Natural killer cell (primary cell): ENCODE measurements at regions not wholly inside any gene's neighbourhood (a gene's known extent, or its start where the extent isn't known, plus 50 kb on each side); places are given as distances from the start of the nearest gene placed in this dataset.

ENCODE experiments used
- ATAC-seq, 3 donors: fragments of 150-1000 bp in 2 of 3; fragments of 200-7000 bp in 1 of 3; cut with Tn5 transposase; 1 replicate in 1 of 3; 2 replicates in 2 of 3; pipeline ENCODE4 v1.10.0; 2021; ENCODE audit warnings: mild to moderate bottlenecking in 2 of 3, moderate library complexity in 2 of 3
- DNase-seq, 2 donors: peaks; one replicate each; pipeline versions ENCODE4 v3.0.0 to v3.0.0-alpha.2; 2013 to 2021; ENCODE audit warnings: mixed read lengths in 1 of 2
- H3K27ac ChIP-seq: one replicate; pipeline ENCODE4 v1.5.1; 2013; ENCODE audit warnings: mild to moderate bottlenecking, low read length
- H3K27me3 ChIP-seq: one replicate; pipeline ENCODE4 v1.6.1; 2013; ENCODE audit warnings: low read length; ENCODE audit not compliant: control insufficient read depth, insufficient read depth
- H3K36me3 ChIP-seq: one replicate; pipeline ENCODE4 v1.6.1; 2013; ENCODE audit warnings: low read length; ENCODE audit not compliant: control insufficient read depth, insufficient read depth
- H3K4me1 ChIP-seq: one replicate; pipeline ENCODE4 v1.6.1; 2013; ENCODE audit warnings: low read length; ENCODE audit not compliant: control insufficient read depth, insufficient read depth
- H3K4me3 ChIP-seq: one replicate; pipeline ENCODE4 v1.5.1; 2013; ENCODE audit warnings: low read length
- H3K9me3 ChIP-seq: one replicate; pipeline ENCODE4 v1.6.1; 2013; ENCODE audit warnings: low read length; ENCODE audit not compliant: control insufficient read depth, insufficient read depth
- H3K27ac Mint-ChIP-seq, 2 donors: one replicate each; pipeline ENCODE4 v1.8.0; 2022; ENCODE audit warnings: mild to moderate bottlenecking in 2 of 2, mixed read lengths in 2 of 2, moderate library complexity in 1 of 2
- H3K27me3 Mint-ChIP-seq, 2 donors: one replicate each; pipeline ENCODE4 v1.8.0; 2022; ENCODE audit warnings: low read depth in 2 of 2, mixed read lengths in 2 of 2
- H3K36me3 Mint-ChIP-seq: one replicate; pipeline ENCODE4 v1.8.0; 2022; ENCODE audit warnings: mixed read lengths
- H3K4me1 Mint-ChIP-seq, 2 donors: one replicate each; pipeline ENCODE4 v1.8.0; 2022; ENCODE audit warnings: mixed read lengths in 2 of 2
- H3K4me3 Mint-ChIP-seq: one replicate; pipeline ENCODE4 v1.8.0; 2022; ENCODE audit warnings: mild to moderate bottlenecking, moderate library complexity, mixed read lengths
- H3K9me3 Mint-ChIP-seq, 2 donors: one replicate each; pipeline ENCODE4 v1.8.0; 2022; ENCODE audit warnings: mixed read lengths in 2 of 2
- WGBS: methylation state at CpG from one replicate; pipeline ENCODE4 v1.1.7; 2013; ENCODE audit warnings: missing lambda C conversion rate; ENCODE audit not compliant: insufficient coverage; 5-methylcytosine and 5-hydroxymethylcytosine counted together
- intact Hi-C: fragments of 100-400 bp; cut with micrococcal nuclease; formaldehyde crosslinking; loops from one replicate; pipeline ENCODE4 v1.14.2; 2022
- TF ChIP-seq, protein P1 (sequence below): fragments of 200-600 bp; IDR thresholded peaks from one replicate; pipeline ENCODE4 v1.8.0; 2022; ENCODE audit warnings: antibody characterized with exemption

DNA sequence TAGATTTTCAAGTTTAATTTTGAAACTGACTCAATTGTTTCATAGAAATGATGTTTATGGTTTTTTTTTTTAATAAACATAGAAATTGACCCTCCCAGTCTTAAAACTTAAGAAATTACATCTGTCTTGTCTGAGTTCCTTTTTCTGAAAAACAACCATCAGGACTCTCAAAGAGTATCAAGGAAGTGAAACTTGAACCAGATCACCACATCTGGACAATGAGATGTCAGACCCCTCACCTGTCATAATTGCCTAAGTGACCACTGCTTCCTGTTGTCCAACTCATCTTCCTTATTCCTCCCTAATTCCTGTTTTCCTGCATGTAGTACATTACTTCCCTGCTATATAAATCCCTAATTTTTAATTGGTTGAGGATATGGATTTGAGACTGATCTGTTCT is 441.5 kb upstream of the ARHGEF26 start:
- intact Hi-C loops = no loop called here
- no peaks in the 10 kb centered on the region for H3K36me3 Mint-ChIP-seq
- no peaks in the 10 kb centered on the region for H3K27me3 ChIP-seq
- ATAC-seq (no peak), DNase-seq (no peak)
- H3K4me3 ChIP-seq = no peak overlapping the region
- H3K9me3 ChIP-seq = no peaks in the 10 kb centered on the region
- no peaks in the 10 kb centered on the region for H3K36me3 ChIP-seq
- no peak overlapping the region for H3K4me3 Mint-ChIP-seq
- H3K27ac Mint-ChIP-seq = no peak overlapping the region
- H3K9me3 Mint-ChIP-seq = no peaks in the 10 kb centered on the region
- TF ChIP-seq, protein P1, sequence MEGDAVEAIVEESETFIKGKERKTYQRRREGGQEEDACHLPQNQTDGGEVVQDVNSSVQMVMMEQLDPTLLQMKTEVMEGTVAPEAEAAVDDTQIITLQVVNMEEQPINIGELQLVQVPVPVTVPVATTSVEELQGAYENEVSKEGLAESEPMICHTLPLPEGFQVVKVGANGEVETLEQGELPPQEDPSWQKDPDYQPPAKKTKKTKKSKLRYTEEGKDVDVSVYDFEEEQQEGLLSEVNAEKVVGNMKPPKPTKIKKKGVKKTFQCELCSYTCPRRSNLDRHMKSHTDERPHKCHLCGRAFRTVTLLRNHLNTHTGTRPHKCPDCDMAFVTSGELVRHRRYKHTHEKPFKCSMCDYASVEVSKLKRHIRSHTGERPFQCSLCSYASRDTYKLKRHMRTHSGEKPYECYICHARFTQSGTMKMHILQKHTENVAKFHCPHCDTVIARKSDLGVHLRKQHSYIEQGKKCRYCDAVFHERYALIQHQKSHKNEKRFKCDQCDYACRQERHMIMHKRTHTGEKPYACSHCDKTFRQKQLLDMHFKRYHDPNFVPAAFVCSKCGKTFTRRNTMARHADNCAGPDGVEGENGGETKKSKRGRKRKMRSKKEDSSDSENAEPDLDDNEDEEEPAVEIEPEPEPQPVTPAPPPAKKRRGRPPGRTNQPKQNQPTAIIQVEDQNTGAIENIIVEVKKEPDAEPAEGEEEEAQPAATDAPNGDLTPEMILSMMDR = no peak
- no peaks in the 10 kb centered on the region for H3K4me1 ChIP-seq
- peaks cover 5 to 19% of the 10 kb centered on the region in 2 donors for H3K27me3 Mint-ChIP-seq
- no peak overlapping the region for H3K27ac ChIP-seq
- no peaks in the 10 kb centered on the region for H3K4me1 Mint-ChIP-seq

DNA sequence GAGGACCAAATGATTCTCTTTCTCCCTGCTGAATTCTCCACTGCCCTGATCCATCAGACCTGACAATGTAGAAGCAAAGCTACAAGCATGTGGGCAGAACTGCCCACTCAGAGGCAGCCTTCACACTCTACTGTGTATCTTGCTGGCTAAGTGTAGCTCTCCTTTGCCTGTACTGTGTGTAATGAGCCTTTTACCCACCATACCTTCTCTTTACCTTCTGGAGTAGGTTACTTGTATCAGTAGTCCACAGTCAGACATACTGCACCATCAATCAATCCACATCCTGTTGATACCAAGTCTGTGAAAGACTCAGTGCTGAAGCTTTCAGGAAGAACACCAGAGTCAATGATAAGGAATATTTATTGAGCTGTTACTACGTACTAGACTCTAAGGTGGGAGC is 440.7 kb upstream of the ARHGEF26 start:
- no peak overlapping the region for H3K4me3 Mint-ChIP-seq
- intact Hi-C loops = no loop called here
- no peaks in the 10 kb centered on the region for H3K4me1 Mint-ChIP-seq
- Histone ChIP-seq H3K27me3 (no peaks in the 10 kb centered on the region), H3K4me3 (no peak overlapping the region), H3K9me3 (no peaks in the 10 kb centered on the region), H3K36me3 (no peaks in the 10 kb centered on the region), H3K4me1 (no peaks in the 10 kb centered on the region), H3K27ac (no peak overlapping the region)
- H3K27ac Mint-ChIP-seq = no peak overlapping the region
- TF ChIP-seq, protein P1 = no peak
- H3K36me3 Mint-ChIP-seq = no peaks in the 10 kb centered on the region
- H3K27me3 Mint-ChIP-seq = peaks cover 5 to 19% of the 10 kb centered on the region in 2 donors
- DNase-seq = peak in 1 of 2 donors; percentile 12
- WGBS = no CpG with 5 or more reads among the region's 1 CpG
- no peaks in the 10 kb centered on the region for H3K9me3 Mint-ChIP-seq
- ATAC-seq = peak in 1 of 3 donors; percentile 32

DNA sequence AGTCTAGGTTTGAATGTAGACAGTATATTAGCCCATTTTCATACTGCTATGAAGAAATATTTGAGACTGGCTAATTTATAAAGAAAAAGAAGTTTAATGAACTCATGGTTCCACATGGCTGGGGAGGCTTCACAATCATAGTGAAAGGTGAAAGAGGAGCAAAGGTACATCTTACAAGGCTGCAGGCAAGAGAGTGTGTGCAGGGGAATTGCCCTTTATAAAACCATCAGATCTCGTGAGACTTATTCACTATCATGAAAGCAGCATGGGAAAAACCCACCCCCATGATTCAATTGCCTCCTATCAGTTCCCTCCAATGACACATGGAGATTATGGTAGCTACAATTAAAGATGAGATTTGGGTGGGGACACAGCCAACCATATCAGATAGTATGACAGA is 440.1 kb upstream of the ARHGEF26 start:
- Mint-ChIP-seq H3K27ac (no peak overlapping the region), H3K4me1 (no peaks in the 10 kb centered on the region), H3K36me3 (no peaks in the 10 kb centered on the region), H3K27me3 (peaks cover 5 to 19% of the 10 kb centered on the region in 2 donors), H3K4me3 (no peak overlapping the region), H3K9me3 (no peaks in the 10 kb centered on the region)
- Histone ChIP-seq H3K27me3 (no peaks in the 10 kb centered on the region), H3K4me1 (no peaks in the 10 kb centered on the region), H3K27ac (no peak overlapping the region), H3K9me3 (no peaks in the 10 kb centered on the region), H3K4me3 (no peak overlapping the region), H3K36me3 (no peaks in the 10 kb centered on the region)
- intact Hi-C loops = no loop called here
- no peak for ATAC-seq
- DNase-seq = no peak
- WGBS = no CpG with 5 or more reads among the region's 1 CpG
- TF ChIP-seq, protein P1 = no peak

DNA sequence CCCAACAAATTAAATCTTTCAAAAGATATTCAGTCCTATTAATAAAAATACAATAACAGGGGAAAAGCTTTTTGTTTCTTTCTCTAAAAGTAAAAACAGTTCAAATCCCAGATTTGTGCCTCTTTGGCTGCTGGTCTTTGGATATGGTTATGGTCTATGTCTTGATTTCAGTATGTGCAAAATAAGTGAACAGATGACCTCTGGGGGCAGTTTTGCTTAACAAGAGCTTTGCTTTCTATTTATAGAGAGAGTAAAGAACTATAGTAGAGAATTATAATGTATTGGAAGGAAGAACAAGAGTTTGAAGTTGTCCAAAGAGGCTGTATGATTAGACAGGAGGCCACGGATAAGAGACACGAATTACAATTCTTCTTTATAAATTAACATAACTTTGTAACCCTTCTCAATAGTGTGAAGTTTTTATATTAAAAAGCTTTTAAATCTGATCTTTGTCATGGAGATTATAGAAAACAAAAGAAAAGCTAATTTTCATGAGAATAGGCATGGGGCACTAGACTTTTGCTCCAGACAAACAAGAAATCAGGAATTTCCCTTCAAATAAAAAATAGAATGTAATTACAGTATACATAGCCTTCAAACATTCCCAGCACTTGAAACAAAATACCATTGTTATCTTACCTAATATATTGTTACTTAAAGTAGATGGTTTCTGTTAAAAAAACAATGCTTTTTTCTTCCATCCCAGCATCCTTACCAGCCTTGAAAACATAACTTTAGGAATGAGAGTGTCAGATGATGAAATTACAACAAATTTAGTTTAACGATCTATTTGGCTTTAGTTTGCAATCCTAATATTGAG is 432.7 kb upstream of the ARHGEF26 start:
- Mint-ChIP-seq H3K36me3 (no peaks in the 10 kb centered on the region), H3K27me3 (peaks cover 0 to 4% of the 10 kb centered on the region in 2 donors), H3K27ac (no peak overlapping the region), H3K9me3 (no peaks in the 10 kb centered on the region), H3K4me1 (no peaks in the 10 kb centered on the region), H3K4me3 (no peak overlapping the region)
- Histone ChIP-seq H3K4me3 (no peak overlapping the region), H3K27me3 (no peaks in the 10 kb centered on the region), H3K27ac (no peak overlapping the region), H3K9me3 (no peaks in the 10 kb centered on the region), H3K4me1 (no peaks in the 10 kb centered on the region), H3K36me3 (no peaks in the 10 kb centered on the region)
- intact Hi-C loops = no loop called here
- no peak for DNase-seq
- no peak for ATAC-seq
- WGBS = 100% methylated on average over 1 of the region's 3 CpGs
- TF ChIP-seq, protein P1 = no peak
